Mucosa of rectum (tissue), 2 donors: ENCODE measurements at regions not wholly inside any gene's neighbourhood (a gene's known extent, or its start where the extent isn't known, plus 50 kb on each side); places are given as distances from the start of the nearest gene placed in this dataset.
A peak's percentile ranks its signal among the peaks of the same experiment; 100 is the strongest.

Source experiments
- H3K27ac ChIP-seq, 2 donors: one replicate each; pipeline ENCODE4 v1.7.0; 2013; ENCODE audit warnings: inconsistent platforms in 2 of 2, low read depth in 2 of 2, low read length in 2 of 2
- H3K27me3 ChIP-seq, 2 donors: one replicate each; pipeline ENCODE4 v1.7.0; 2013; ENCODE audit warnings: low read length in 2 of 2; ENCODE audit not compliant: control insufficient read depth in 2 of 2, insufficient read depth in 2 of 2
- H3K36me3 ChIP-seq, 2 donors: one replicate each; pipeline ENCODE4 v1.7.0; 2013; ENCODE audit warnings: low read length in 2 of 2; ENCODE audit not compliant: control insufficient read depth in 2 of 2, insufficient read depth in 2 of 2
- H3K4me1 ChIP-seq, 2 donors: one replicate each; pipeline ENCODE4 v1.7.0; 2013; ENCODE audit warnings: low read length in 2 of 2, mild to moderate bottlenecking in 1 of 2; ENCODE audit not compliant: control insufficient read depth in 2 of 2, insufficient read depth in 2 of 2
- H3K4me3 ChIP-seq, 2 donors: one replicate each; pipeline ENCODE4 v1.7.0; 2013; ENCODE audit warnings: low read length in 2 of 2
- H3K9ac ChIP-seq, 2 donors: one replicate each; pipeline ENCODE4 v1.7.0; 2013; ENCODE audit warnings: low read length in 2 of 2, low read depth in 1 of 2, mild to moderate bottlenecking in 1 of 2
- H3K9me3 ChIP-seq, 2 donors: one replicate each; pipeline ENCODE4 v1.7.0; 2013; ENCODE audit warnings: low read length in 2 of 2; ENCODE audit not compliant: control insufficient read depth in 2 of 2
- donor health status: healthy.
- donor health status: Normal muscosa, but diverticular disease.

GRCh38 chr10:31081937-31082840, 50.5 kb upstream of the ZNF438 start:
- Histone ChIP-seq H3K9me3 (no peaks in the 10 kb centered on the region), H3K4me3 (no peak overlapping the region), H3K36me3 (no peaks in the 10 kb centered on the region), H3K9ac (no peak overlapping the region), H3K4me1 (peaks cover 0 to 2% of the 10 kb centered on the region in 2 donors), H3K27me3 (no peaks in the 10 kb centered on the region), H3K27ac (no peak overlapping the region)

- H3K36me3 ChIP-seq, result no peaks in the 10 kb centered on the region
Observed at GRCh38 chr10:31083765-31084184, 52.1 kb upstream of the ZNF438 start.

GRCh38 chr10:31087011-31087410, 55.3 kb upstream of the ZNF438 start:
- Histone ChIP-seq H3K4me3 (no peak overlapping the region), H3K27me3 (no peaks in the 10 kb centered on the region), H3K27ac (no peak overlapping the region), H3K4me1 (peaks cover 0 to 2% of the 10 kb centered on the region in 2 donors), H3K36me3 (no peaks in the 10 kb centered on the region), H3K9me3 (no peaks in the 10 kb centered on the region), H3K9ac (no peak overlapping the region)

More at GRCh38 chr10:31083765-31084184, 52.1 kb upstream of the ZNF438 start:
- H3K27ac ChIP-seq, result no peak overlapping the region
- H3K9ac ChIP-seq, result no peak overlapping the region
- no peaks in the 10 kb centered on the region for H3K9me3 ChIP-seq
- H3K4me1 ChIP-seq, result peaks cover 0 to 2% of the 10 kb centered on the region in 2 donors
- no peak overlapping the region for H3K4me3 ChIP-seq
- H3K27me3 ChIP-seq, result no peaks in the 10 kb centered on the region

GRCh38 chr10:31087851-31088250, 56.2 kb upstream of the ZNF438 start:
- H3K4me3 ChIP-seq, result no peak overlapping the region
- H3K9me3 ChIP-seq, result no peaks in the 10 kb centered on the region
- no peak overlapping the region for H3K27ac ChIP-seq
- H3K27me3 ChIP-seq, result no peaks in the 10 kb centered on the region
- H3K9ac ChIP-seq, result no peak overlapping the region
- peaks cover 0 to 2% of the 10 kb centered on the region in 2 donors for H3K4me1 ChIP-seq
- no peaks in the 10 kb centered on the region for H3K36me3 ChIP-seq

GRCh38 chr10:31090894-31091607, 59.4 kb upstream of the ZNF438 start:
- Histone ChIP-seq H3K4me1 (no peaks in the 10 kb centered on the region), H3K4me3 (no peak overlapping the region), H3K9ac (no peak overlapping the region), H3K27ac (no peak overlapping the region), H3K36me3 (no peaks in the 10 kb centered on the region), H3K9me3 (no peaks in the 10 kb centered on the region), H3K27me3 (no peaks in the 10 kb centered on the region)

GRCh38 chr10:31095677-31096560, 64.3 kb upstream of the ZNF438 start:
- no peak overlapping the region for H3K4me3 ChIP-seq
- H3K36me3 ChIP-seq, result no peaks in the 10 kb centered on the region
- H3K9me3 ChIP-seq, result no peaks in the 10 kb centered on the region
- no peak overlapping the region for H3K27ac ChIP-seq
- H3K27me3 ChIP-seq, result no peaks in the 10 kb centered on the region
- H3K9ac ChIP-seq, result no peak overlapping the region
- peaks cover 11 to 12% of the 10 kb centered on the region in 2 donors for H3K4me1 ChIP-seq

GRCh38 chr10:31098046-31098445, 66.4 kb upstream of the ZNF438 start:
- Histone ChIP-seq H3K4me1 (peaks cover 11 to 13% of the 10 kb centered on the region in 2 donors), H3K4me3 (no peak overlapping the region), H3K36me3 (no peaks in the 10 kb centered on the region), H3K9me3 (no peaks in the 10 kb centered on the region), H3K27ac (no peak overlapping the region), H3K27me3 (no peaks in the 10 kb centered on the region), H3K9ac (no peak overlapping the region)

GRCh38 chr10:31099094-31099493, 67.4 kb upstream of the ZNF438 start:
- H3K27me3 ChIP-seq, result no peaks in the 10 kb centered on the region
- H3K36me3 ChIP-seq, result no peaks in the 10 kb centered on the region
- H3K9ac ChIP-seq, result peak overlapping the region in 1 of 2 donors; percentile 48
- H3K4me1 ChIP-seq, result peaks cover 11 to 13% of the 10 kb centered on the region in 2 donors
- peak overlapping the region in 1 of 2 donors; percentile 59 for H3K4me3 ChIP-seq
- H3K9me3 ChIP-seq, result no peaks in the 10 kb centered on the region
- peak overlapping the region; percentile 32 to 47 for H3K27ac ChIP-seq

- Histone ChIP-seq H3K36me3 (no peaks in the 10 kb centered on the region), H3K9ac (peak overlapping the region in 1 of 2 donors; percentile 48), H3K4me1 (peaks cover 11 to 13% of the 10 kb centered on the region in 2 donors), H3K27me3 (no peaks in the 10 kb centered on the region), H3K27ac (peak overlapping the region; percentile 32 to 47), H3K9me3 (no peaks in the 10 kb centered on the region), H3K4me3 (peak overlapping the region; percentile 51 to 59)
Observed at GRCh38 chr10:31099664-31100063, 68.0 kb upstream of the ZNF438 start.
